SU-DHL-6 (cell line): ENCODE measurements at regions not wholly inside any gene's neighbourhood (a gene's known extent, or its start where the extent isn't known, plus 50 kb on each side); places are given as distances from the start of the nearest gene placed in this dataset.

Experiments used
- H2AFZ ChIP-seq: fragments of 200-600 bp; sonication (generic); 2 replicates; pipeline ENCODE4 v1.6.1; 2014; ENCODE audit warnings: low read depth, mild to moderate bottlenecking, moderate library complexity, mixed read lengths, antibody characterized with exemption, low read length; ENCODE audit not compliant: severe bottlenecking
- H3F3A ChIP-seq: fragments of 200-600 bp; shearing (Covaris generic); 2 replicates; pipeline ENCODE4 v1.6.0; 2016; ENCODE audit warnings: antibody characterized with exemption, mild to moderate bottlenecking; ENCODE audit not compliant: insufficient read depth
- H3K27ac ChIP-seq: fragments of 200-600 bp; sonication (generic); 2 replicates; pipeline ENCODE4 v1.5.1; 2016; ENCODE audit warnings: low read depth, mild to moderate bottlenecking, low read length, moderate library complexity, mixed read lengths
- H3K27me3 ChIP-seq: fragments of 200-600 bp; sonication (generic), shearing (Covaris generic); 2 replicates; pipeline ENCODE4 v1.6.0; 2014; ENCODE audit warnings: mild to moderate bottlenecking, low read length
- H3K36me3 ChIP-seq: fragments of 200-600 bp; sonication (generic); 2 replicates; pipeline ENCODE4 v1.6.1; 2014; ENCODE audit warnings: mild to moderate bottlenecking, low read length, mixed read lengths
- H3K4me2 ChIP-seq: fragments of 300-600, 200-600 bp; shearing (Covaris generic), sonication (generic); 2 replicates; pipeline ENCODE4 v1.6.0; 2014; ENCODE audit warnings: low read length, low read depth, mild to moderate bottlenecking; ENCODE audit not compliant: poor library complexity, severe bottlenecking
- H3K4me3 ChIP-seq: fragments of 200-600 bp; sonication (generic); 2 replicates; pipeline ENCODE4 v1.5.1; 2014; ENCODE audit warnings: antibody characterized with exemption, low read length, mild to moderate bottlenecking, mixed read lengths; ENCODE audit not compliant: insufficient read depth, poor library complexity, severe bottlenecking
- H3K79me2 ChIP-seq: fragments of 200-600 bp; sonication (generic); 2 replicates; pipeline ENCODE4 v1.6.1; 2014; ENCODE audit warnings: mild to moderate bottlenecking, low read length, moderate library complexity; ENCODE audit not compliant: insufficient read depth
- H3K9ac ChIP-seq: fragments of 200-600 bp; sonication (generic); 2 replicates; pipeline ENCODE4 v1.7.0; 2014; ENCODE audit warnings: mild to moderate bottlenecking, low read length
- H3K9me2 ChIP-seq: fragments of 200-600 bp; sonication (generic); replicated peaks from 2 replicates; pipeline ENCODE4 v1.6.1; 2014; ENCODE audit warnings: low read length; ENCODE audit not compliant: insufficient read depth
- H3K9me3 ChIP-seq: fragments of 200-600 bp; sonication (generic); 2 replicates; pipeline ENCODE4 v1.6.1; 2014; ENCODE audit warnings: low read length, mixed read lengths; ENCODE audit not compliant: insufficient read depth
- H4K20me1 ChIP-seq: fragments of 200-600 bp; sonication (generic); 2 replicates; pipeline ENCODE4 v1.6.1; 2014; ENCODE audit warnings: low read depth, mild to moderate bottlenecking, antibody characterized with exemption, low read length, moderate library complexity, mixed read lengths
- EZH2phosphoT487 ChIP-seq: fragments of 200-600 bp; sonication (generic), shearing (Covaris generic); conservative IDR thresholded peaks from 2 replicates; pipeline ENCODE4 v1.6.1; 2018; ENCODE audit warnings: mild to moderate bottlenecking, antibody characterized with exemption, low read length, moderate library complexity, mixed read lengths
- TF ChIP-seq, protein P1 (sequence below): fragments of 200-600 bp; sonication (generic); IDR thresholded peaks from one replicate; pipeline ENCODE4 v1.5.1; 2017; ENCODE audit warnings: antibody characterized with exemption, mild to moderate bottlenecking, low read length, moderate library complexity; ENCODE audit not compliant: insufficient read depth, poor library complexity, severe bottlenecking

GRCh38 chr6:87829622-87830121 is 127.6 kb upstream of the AKIRIN2 start:
- H3K4me3 ChIP-seq = no peak overlapping the region
- peak overlapping the region; percentile 6 for H3K4me2 ChIP-seq
- no peaks in the 10 kb centered on the region for H4K20me1 ChIP-seq
- no peaks in the 10 kb centered on the region for H3K27me3 ChIP-seq
- peak overlapping the region; percentile 87 for H3K27ac ChIP-seq
- H3K9me3 ChIP-seq = no peaks in the 10 kb centered on the region
- no peak overlapping the region for H2AFZ ChIP-seq
- no peaks in the 10 kb centered on the region for H3K79me2 ChIP-seq
- H3F3A ChIP-seq = peaks cover 41% of the 10 kb centered on the region
- TF ChIP-seq, protein P1, sequence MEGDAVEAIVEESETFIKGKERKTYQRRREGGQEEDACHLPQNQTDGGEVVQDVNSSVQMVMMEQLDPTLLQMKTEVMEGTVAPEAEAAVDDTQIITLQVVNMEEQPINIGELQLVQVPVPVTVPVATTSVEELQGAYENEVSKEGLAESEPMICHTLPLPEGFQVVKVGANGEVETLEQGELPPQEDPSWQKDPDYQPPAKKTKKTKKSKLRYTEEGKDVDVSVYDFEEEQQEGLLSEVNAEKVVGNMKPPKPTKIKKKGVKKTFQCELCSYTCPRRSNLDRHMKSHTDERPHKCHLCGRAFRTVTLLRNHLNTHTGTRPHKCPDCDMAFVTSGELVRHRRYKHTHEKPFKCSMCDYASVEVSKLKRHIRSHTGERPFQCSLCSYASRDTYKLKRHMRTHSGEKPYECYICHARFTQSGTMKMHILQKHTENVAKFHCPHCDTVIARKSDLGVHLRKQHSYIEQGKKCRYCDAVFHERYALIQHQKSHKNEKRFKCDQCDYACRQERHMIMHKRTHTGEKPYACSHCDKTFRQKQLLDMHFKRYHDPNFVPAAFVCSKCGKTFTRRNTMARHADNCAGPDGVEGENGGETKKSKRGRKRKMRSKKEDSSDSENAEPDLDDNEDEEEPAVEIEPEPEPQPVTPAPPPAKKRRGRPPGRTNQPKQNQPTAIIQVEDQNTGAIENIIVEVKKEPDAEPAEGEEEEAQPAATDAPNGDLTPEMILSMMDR = no peak
- TF ChIP-seq EZH2phosphoT487 = no peak
- H3K9me2 ChIP-seq = no peaks in the 10 kb centered on the region
- H3K36me3 ChIP-seq = no peaks in the 10 kb centered on the region
- H3K9ac ChIP-seq = peak overlapping the region; percentile 54; the same call in 1 of the 2 replicates

DNA sequence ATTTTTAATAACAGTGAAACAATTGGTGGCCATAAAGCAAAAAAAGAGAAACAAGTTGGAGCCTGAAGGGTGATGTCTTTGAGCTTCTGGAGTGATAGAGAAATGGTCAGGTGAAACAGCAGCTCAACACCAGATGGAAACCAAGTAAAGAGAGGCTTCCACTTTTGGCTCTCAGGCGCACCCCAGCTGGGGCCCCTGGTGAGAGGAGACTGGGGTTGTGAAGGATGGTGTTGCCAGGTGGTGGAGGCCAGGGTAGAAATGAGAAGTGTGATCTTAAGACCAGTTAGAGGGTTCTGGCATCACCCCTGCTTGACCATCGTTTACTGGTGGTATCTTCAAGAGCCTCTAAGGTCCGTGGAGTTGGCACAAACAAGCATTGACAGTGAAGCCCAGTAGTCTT is 126.0 kb upstream of the AKIRIN2 start:
- Histone ChIP-seq H3F3A (peaks cover 41% of the 10 kb centered on the region), H3K9ac (peak overlapping the region; percentile 51), H3K79me2 (no peaks in the 10 kb centered on the region), H3K9me3 (no peaks in the 10 kb centered on the region), H3K27me3 (no peaks in the 10 kb centered on the region), H3K4me2 (peak overlapping the region; percentile 54), H3K4me3 (no peak overlapping the region), H3K27ac (peak overlapping the region; percentile 90), H3K36me3 (no peaks in the 10 kb centered on the region), H4K20me1 (no peaks in the 10 kb centered on the region), H2AFZ (peak overlapping the region; percentile 46), H3K9me2 (no peaks in the 10 kb centered on the region)
- TF ChIP-seq, protein P1 = no peak
- no peak for TF ChIP-seq EZH2phosphoT487

- peak overlapping the region; percentile 51 for H3K9ac ChIP-seq
- H3K4me3 ChIP-seq = no peak overlapping the region
- H3K4me2 ChIP-seq = peak overlapping the region; percentile 54
- H3K27ac ChIP-seq = peak overlapping the region; percentile 90
- H3K9me2 ChIP-seq = no peaks in the 10 kb centered on the region
- H3K27me3 ChIP-seq = no peaks in the 10 kb centered on the region
- no peaks in the 10 kb centered on the region for H3K9me3 ChIP-seq
- no peaks in the 10 kb centered on the region for H3K36me3 ChIP-seq
- H4K20me1 ChIP-seq = no peaks in the 10 kb centered on the region
- no peaks in the 10 kb centered on the region for H3K79me2 ChIP-seq
- H2AFZ ChIP-seq = peak overlapping the region; percentile 1
- peaks cover 42% of the 10 kb centered on the region for H3F3A ChIP-seq
- TF ChIP-seq, protein P1 = no peak
- TF ChIP-seq EZH2phosphoT487 = no peak
Measured at GRCh38 chr6:87827346-87827745, 125.3 kb upstream of the AKIRIN2 start.
